Kidney tubule cell (primary cell): ENCODE measurements at regions not wholly inside any gene's neighbourhood (a gene's known extent, or its start where the extent isn't known, plus 50 kb on each side); places are given as distances from the start of the nearest gene placed in this dataset.

ENCODE experiments used
- DNase-seq: peaks from one replicate; pipeline ENCODE4 v3.0.0-alpha.2; 2018; ENCODE audit warnings: low spot score

DNA sequence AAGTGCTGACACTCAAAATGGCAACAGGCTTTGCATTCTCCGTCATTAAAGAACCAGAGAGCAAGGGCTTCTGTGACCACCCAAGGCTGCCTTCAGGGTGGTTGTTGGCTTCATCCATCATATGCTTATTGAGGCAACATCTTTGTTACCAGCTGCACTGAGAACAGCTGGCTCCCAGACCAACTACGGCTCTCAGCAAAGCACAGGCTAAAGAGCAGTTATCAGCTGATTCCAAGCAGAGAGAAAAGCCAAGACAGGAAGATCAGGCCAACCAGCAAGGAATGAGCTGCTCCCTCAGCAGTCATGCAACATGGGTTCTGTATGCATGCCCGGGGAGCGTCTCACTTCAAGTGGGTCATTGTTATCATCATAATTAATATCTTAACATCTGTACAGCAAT lies 358.9 kb downstream of the ACTL7B start:
- DNase-seq: no peak

DNA sequence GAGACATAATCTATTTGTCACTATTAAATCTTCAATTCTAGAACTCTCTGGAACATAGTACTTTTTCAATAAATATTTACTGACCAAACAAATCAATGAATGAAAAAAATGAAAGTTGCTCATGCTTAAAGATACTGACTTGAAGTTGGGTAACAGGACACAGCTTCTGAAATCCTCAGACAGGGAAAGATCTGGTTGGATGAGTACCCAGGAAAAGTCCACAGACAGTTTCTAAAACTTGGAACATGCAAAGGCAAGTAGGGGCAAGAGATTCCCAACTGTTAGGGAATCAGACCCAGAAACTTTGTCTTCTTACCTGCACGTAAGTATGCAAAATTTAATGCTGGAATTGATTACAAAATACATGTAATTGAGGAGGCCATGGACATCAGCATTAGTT lies 366.2 kb downstream of the ACTL7B start:
- no peak for DNase-seq

- peak; percentile 81 for DNase-seq
Observed at GRCh38 chr9:108486831-108487230, 369.0 kb downstream of the ACTL7B start.

GRCh38 chr9:108484468-108484867 lies 371.3 kb downstream of the ACTL7B start:
- DNase-seq: no peak

GRCh38 chr9:108483676-108484075 lies 372.1 kb downstream of the ACTL7B start:
- peak; percentile 19 for DNase-seq

DNA sequence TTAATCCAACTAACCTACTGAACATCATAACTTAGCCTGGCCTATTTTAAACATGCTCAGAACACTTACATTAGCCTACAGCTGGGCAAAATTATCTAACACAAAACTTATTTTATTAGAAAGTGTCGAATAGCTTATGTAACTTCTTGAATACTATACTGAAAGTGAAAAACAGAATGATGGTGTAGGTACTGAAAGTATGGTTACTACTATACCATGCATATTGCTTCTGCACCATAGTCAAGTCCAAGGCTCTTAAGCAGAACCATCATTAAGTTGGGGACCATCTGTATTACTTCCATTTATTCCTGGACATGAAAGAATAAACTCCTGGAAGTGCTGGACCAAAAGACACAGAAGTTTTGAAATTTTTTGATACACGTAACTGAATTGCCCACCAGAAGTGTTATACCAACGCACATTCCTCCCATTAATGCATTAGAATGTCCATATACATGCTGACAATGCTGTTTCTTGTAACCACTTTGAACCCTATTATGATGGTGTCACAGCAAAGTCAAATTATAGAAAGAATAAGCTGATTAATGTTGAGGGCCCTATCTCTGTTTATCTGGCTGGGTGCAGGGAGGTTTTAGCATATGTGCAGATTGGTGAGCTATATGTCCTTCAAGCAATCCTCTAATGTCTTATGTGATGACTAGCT lies 375.7 kb downstream of the ACTL7B start:
- no peak for DNase-seq

DNA sequence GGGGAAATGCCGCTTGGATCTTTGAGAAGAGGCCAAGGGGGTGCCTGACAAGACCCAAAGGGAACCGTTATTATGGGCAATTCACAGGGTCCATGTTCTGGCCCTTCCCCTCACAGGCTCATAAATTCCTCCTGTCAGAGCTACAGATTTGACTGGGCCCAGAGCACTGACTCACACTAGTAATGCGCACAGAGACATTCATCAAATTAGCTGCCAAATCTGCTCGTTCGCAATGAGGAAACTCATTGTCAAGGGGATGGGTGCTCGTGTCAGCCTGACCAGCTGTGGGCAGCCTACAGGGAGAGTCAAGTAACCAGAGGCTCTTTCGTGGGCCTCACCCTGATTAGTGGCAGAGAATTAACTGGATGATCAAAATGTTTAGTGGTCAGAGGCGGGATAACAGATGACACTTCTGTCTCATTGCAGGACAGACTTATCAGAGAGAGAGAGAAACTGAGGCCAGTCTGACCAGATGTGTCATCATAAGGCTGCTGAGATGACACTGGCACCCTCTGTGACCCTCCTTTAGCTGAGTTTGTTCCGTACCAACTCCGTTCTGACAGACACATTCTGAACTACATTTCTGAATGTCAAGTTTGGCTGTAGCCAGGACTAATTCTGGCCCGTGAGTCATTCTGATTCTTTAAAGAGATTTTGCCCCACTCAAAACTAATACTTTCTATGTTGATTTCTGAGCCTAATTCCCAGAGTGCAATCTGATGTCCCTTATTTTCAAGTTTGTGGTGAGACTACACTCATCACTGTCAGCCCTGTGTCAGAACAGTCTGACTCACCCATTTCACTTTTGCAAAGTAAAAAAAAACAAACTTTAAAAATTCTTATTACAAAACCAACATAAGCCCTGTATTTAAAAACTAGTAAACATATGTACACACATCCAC lies 377.1 kb downstream of the ACTL7B start:
- peak; percentile 85 for DNase-seq

GRCh38 chr9:108477529-108478006 lies 378.2 kb downstream of the ACTL7B start:
- peak; percentile 58 for DNase-seq

GRCh38 chr9:108476574-108476973 lies 379.2 kb downstream of the ACTL7B start:
- no peak for DNase-seq

DNA sequence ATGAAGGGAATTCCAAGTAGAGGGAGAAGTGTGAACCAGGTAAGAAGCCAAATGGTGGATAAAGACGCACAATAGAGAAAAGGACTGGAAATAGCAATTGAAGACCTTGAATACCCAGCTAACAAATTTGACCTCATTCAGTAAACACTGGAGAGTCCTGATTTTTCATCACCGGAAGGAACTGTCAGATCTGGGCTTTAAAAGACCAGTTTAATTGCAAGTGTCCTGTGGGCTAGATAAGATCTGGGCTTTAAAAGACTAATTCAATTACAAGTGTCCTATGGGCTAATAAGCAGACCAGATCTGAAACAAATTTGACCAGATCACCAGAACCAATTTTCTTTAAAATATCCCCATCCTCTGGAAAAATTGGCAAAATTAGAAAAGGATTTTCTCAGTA lies 380.0 kb downstream of the ACTL7B start:
- no peak for DNase-seq

GRCh38 chr9:108474356-108474755 lies 381.4 kb downstream of the ACTL7B start:
- DNase-seq: peak; percentile 20

- DNase-seq: peak; percentile 67
Observed at GRCh38 chr9:108473209-108474112, 382.3 kb downstream of the ACTL7B start.

DNA sequence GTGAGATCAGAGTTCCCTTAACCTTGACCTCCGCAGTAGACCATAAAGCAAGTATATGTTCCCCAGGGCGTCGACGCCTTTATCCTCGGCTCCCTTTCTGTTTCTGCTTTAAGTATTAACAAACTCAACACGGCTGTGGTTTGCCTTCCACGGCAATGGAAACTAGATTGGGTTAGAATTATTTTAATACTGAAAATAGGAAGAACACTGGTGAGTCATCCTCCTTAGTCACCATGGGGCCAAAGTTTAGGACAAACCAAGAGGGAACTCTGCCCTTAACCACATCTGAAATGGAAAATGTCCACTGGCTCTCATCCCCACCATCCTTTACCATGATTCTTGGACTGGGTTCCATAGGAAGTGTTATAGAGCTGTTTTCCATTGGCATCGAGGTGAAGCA lies 386.1 kb downstream of the ACTL7B start:
- DNase-seq: peak; percentile 18

DNA sequence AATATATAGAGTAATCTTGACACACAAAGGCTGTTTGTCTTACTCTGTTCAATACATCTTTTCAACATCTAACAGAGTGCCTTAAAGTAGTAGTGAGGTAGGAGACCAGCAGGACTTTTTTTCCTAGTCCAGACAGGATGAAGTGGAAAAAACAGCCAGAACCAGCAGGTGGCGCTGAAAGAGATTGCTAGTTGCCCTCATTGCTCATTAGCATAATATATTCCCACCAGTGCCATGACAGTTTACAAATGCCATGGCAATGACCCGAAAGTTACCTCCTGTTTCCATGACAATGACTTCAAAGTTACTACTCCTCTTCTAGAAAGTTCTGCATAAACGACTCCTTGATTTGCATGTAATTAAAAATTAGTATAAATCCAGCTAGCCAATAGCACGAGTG lies 387.4 kb downstream of the ACTL7B start:
- peak; percentile 57 for DNase-seq

DNA sequence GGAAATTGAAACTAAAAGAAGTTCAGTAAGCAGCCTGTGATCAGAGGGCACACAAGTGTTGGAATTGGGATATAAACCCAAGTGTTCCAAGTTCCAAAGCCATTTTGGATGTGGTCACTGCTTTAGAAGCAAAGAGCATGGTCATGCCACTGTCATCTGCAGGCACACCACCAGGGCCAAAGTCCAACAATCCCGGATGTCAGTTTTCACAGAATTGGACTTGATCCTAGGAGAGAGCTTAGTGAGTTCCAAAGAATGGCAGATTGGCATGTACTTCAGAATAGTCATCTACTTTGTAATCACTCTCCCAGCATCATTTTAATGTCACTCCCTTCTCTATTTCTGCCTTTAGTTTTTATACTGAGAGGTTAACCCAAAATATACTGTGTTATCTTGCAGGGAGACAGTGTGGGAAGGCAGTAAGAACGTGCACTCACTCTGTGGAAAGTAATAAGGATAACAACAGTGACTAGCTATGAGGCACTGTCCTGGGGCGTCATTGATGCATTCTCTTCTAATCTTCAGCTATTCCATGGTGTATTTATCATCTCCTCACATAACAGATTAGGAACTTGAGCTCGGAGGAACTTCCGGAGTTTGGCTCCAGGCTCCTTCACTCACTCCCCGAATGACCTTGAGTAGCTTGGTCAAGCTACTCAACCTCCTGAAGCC lies 388.0 kb downstream of the ACTL7B start:
- DNase-seq: peak; percentile 28

- DNase-seq: no peak
Observed at GRCh38 chr9:108467161-108467560, 388.6 kb downstream of the ACTL7B start.

DNA sequence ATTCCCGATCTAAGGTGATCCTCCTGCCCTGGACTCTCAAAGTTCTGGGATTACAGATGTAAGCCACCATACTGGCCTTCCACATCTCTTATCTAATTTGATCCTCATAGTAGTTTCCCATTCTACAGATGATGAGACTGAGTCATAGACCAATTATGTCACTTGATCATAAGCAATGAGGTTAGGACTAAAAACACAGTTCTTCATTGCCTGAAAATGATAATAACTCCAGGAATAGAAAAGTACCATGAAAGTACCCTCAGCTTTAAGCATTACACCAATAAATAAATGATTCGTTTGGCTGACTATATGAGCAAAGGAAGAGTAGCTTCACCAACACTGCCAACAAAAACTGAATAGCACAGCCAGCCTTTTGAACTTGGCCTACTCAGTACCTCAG lies 389.5 kb downstream of the ACTL7B start:
- no peak for DNase-seq

DNA sequence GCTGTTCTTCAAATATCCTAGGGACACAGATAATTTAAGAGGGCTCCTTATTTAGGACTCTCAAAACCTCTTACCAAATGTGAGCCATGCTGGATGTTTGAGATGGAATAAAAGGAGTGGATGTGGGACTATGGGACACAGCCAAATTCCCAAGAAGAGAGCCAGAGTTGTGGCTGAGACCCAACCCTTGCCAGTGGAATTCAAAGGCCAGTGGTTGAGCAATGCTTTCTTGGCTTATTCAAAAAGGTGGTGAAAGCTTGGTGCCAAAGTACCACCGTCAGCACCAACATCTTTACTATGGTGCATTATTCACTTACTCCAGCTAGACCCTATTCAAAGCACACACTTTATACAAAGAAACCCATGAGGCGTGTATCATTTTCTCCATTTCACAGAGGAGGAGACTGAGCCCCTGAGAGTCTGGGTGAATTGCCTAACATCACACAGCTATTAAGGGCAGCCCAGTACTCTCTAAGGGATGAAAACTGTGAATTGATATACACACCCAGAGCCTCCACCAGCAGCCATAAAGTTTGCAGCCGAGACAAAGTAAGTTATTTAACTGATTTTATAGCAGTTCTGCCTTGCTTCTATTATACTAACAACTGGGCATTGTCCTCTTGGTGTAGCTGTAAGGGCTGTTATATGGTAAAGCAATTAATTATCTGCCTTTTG lies 391.7 kb downstream of the ACTL7B start:
- no peak for DNase-seq

DNA sequence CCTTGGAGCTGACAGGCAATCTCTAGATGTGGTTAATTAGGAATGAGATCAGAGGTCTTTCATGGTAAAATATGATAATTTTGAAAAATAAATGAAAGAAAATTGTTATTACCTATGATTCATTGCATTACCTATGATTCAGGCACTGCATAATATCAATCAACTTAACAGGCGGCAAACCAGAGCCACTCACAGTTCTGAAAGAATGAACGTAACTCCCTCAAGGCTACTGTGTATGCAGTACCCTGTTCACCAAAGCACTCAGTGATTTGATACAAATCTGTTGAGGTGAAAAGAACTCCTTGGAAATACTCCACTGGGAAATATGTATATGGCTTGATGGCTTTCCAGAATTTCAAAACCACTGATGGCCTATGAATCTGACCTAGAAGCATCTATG lies 398.9 kb downstream of the ACTL7B start:
- DNase-seq: no peak

GRCh38 chr9:108445431-108446071 lies 410.2 kb downstream of the ACTL7B start:
- DNase-seq: no peak
